ENCODE measurements at regions not wholly inside any gene's neighbourhood (a gene's known extent, or its start where the extent isn't known, plus 50 kb on each side); places are given as distances from the start of the nearest gene placed in this dataset.
A peak's percentile ranks its signal among the peaks of the same experiment; 100 is the strongest.

GRCh38 chr2:187842315-187842714 is 288.1 kb upstream of the TFPI start:
- no peak overlapping the region for H3K4me3 ChIP-seq (ENCODE audit: low read depth, low read length)
- no peak for DNase-seq (ENCODE audit: low read depth)
- TF ChIP-seq, protein P1, sequence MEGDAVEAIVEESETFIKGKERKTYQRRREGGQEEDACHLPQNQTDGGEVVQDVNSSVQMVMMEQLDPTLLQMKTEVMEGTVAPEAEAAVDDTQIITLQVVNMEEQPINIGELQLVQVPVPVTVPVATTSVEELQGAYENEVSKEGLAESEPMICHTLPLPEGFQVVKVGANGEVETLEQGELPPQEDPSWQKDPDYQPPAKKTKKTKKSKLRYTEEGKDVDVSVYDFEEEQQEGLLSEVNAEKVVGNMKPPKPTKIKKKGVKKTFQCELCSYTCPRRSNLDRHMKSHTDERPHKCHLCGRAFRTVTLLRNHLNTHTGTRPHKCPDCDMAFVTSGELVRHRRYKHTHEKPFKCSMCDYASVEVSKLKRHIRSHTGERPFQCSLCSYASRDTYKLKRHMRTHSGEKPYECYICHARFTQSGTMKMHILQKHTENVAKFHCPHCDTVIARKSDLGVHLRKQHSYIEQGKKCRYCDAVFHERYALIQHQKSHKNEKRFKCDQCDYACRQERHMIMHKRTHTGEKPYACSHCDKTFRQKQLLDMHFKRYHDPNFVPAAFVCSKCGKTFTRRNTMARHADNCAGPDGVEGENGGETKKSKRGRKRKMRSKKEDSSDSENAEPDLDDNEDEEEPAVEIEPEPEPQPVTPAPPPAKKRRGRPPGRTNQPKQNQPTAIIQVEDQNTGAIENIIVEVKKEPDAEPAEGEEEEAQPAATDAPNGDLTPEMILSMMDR (IDR thresholded peaks at IDR 0.05; ENCODE audit: control insufficient read depth, extremely low read depth, insufficient read depth) = no peak

DNA sequence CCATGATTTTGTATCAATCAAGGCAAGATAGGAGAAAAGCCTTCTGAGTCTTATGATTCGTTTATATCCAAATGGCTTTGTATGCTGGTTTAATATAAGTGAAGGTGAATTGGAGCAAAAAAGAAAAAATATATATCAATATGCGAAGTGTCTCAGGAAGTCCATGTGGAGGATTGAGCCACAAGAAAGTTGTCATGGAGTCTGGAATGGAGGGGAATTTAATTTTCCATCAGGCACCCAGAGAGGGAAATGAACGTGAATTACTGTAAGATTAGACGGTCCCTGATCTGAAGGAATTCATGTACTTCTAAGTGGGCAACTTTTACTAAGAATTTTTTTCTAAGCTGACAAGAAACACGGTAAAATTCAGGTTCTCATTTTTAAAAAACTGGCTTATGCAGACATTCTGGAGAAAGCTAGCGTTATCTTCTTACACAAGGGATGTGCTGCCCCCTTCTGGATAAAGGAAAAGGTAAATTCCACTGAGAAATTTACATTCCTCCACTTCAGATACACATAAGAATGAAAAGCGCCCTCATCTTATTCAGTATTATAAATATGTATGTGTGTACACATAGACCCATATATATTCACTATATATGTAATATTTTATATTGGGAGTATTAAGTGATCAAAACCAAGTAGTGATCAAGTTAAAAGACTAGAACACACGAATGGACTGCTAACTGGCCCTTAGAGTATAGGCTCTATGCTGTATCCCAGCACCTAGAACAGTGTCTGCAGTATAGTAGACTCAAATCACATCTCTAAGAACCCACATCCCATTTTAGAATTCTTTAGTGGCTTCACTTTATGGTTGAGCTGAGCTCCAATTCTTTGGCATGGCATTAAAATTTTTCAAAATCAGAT is 289.0 kb upstream of the TFPI start:
- peak; percentile 35 for DNase-seq (ENCODE audit: low read depth)
- H3K4me3 ChIP-seq (ENCODE audit: low read depth, low read length) = no peak overlapping the region
- TF ChIP-seq, protein P1 (IDR thresholded peaks at IDR 0.05; ENCODE audit: control insufficient read depth, extremely low read depth, insufficient read depth) = peak; percentile 34

DNA sequence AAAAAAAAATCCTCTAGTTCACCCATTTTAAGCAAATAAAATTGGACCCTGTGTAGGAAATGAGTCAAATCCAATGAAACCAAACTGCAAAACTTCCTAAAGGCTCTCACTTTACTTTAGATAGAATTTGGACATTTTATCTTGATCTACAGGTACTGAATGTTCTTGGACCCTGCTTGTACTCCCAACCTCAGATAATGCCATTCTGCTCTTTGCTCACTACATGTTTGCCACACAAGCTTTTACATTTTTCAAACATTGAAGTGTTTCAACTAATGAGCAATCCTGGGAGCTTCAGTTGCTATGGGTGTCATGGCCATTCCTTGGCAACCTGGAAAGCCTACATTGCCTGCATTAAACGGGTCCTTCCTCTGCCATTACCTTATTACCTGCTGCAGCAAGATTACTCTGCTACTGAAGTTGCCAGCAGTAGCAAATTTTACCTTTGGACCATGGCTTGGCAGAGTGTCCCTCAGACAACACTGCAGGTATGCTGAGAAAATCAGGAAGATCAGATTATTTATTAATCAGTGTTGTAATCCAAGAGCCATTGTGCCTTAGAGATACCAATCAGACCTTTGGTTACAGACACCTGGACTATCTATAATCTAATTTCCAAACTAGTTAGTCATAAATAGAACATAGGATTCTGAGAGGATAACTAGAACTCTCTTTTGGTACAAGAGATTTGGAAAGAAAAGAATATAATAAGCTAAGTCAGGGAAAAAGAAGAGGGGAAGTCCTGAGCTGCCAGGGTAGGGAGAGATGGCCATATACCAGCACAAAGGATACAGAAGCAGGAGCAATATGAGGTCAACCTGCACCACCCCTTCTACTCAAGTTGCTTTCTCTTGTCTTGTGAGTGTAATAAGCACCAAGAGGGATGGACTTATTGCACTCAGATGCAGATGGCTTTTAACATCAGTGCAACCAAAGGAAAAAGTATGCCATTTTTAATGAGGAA is 293.3 kb upstream of the TFPI start:
- TF ChIP-seq, protein P1 (IDR thresholded peaks at IDR 0.05; ENCODE audit: control insufficient read depth, extremely low read depth, insufficient read depth) = no peak
- peak; percentile 17 for DNase-seq (ENCODE audit: low read depth)
- H3K4me3 ChIP-seq (ENCODE audit: low read depth, low read length) = no peak overlapping the region

GRCh38 chr2:187851955-187852561 is 297.8 kb upstream of the TFPI start:
- no peak overlapping the region for H3K4me3 ChIP-seq (ENCODE audit: low read depth, low read length)
- no peak for DNase-seq (ENCODE audit: low read depth)
- TF ChIP-seq, protein P1 (IDR thresholded peaks at IDR 0.05; ENCODE audit: control insufficient read depth, extremely low read depth, insufficient read depth) = no peak

- DNase-seq (ENCODE audit: low read depth) = peak; percentile 99
- TF ChIP-seq, protein P1 (IDR thresholded peaks at IDR 0.05; ENCODE audit: control insufficient read depth, extremely low read depth, insufficient read depth) = no peak
- H3K4me3 ChIP-seq (ENCODE audit: low read depth, low read length) = no peak overlapping the region
These were observed 299.2 kb upstream of the TFPI start for GRCh38 chr2:187853381-187853791.

DNA sequence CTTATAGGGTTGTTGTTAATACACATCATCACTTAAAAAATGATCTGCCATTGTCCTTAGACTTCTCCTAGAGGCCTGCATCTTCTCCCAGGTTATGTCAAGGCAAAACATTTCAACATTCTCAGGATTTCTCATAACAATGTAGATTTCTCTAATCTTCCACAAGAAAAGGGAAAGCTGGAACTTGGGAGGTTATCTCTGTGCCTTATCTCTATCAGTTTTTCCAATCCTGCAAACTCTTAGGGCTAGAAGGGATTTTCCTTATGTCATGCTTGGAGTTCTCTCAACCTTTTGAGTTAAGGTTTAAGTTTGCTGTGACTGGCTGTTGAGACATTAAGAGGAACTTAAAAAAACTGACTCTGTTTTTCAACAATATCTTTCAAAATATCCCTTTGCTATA is 300.6 kb upstream of the TFPI start:
- TF ChIP-seq, protein P1 (IDR thresholded peaks at IDR 0.05; ENCODE audit: control insufficient read depth, extremely low read depth, insufficient read depth) = no peak
- DNase-seq (ENCODE audit: low read depth) = no peak
- H3K4me3 ChIP-seq (ENCODE audit: low read depth, low read length) = no peak overlapping the region
